ENCODE measurements at regions not wholly inside any gene's neighbourhood (a gene's known extent, or its start where the extent isn't known, plus 50 kb on each side); places are given as distances from the start of the nearest gene placed in this dataset.

DNA sequence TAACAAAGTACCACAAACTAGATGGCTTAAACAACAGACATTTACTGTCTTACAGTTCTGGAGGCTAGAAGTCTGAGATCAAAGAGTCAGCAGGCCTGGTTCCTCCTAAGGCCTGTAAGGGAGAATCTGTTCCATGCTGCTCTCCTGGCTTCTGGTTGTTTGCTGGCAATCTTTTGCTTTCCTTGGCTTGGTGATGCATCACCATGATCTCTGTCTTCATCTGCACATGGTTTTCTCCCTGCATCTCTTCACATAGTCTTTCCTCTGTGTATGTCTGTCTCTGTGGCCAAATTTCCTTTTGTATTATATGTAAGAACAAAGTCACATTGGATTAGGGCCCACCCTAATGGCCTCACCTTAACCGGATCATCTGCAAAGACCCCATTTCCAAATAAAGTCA is 168.5 kb downstream of the CAPZA3 start:
- H3K4me3 ChIP-seq: no peak overlapping the region
- no peaks in the 10 kb centered on the region for H3K27me3 ChIP-seq
- no peaks in the 10 kb centered on the region for H3K36me3 ChIP-seq
- no peak overlapping the region for H3K27ac ChIP-seq
- H3K9me3 ChIP-seq: peaks cover 0 to 1% of the 10 kb centered on the region in 2 donors
- no peak for TF ChIP-seq CTCF (IDR thresholded peaks at IDR 0.05)
- H3K4me1 ChIP-seq: no peaks in the 10 kb centered on the region
- DNase-seq: no peak
- no peak for ATAC-seq
- intact Hi-C loops (cut with DNase I): no loop called here

- DNase-seq: no peak
- Histone ChIP-seq H3K27ac (peak overlapping the region in 1 of 2 donors; percentile 4), H3K4me3 (no peak overlapping the region), H3K9me3 (peaks cover 0 to 5% of the 10 kb centered on the region in 2 donors), H3K36me3 (no peaks in the 10 kb centered on the region), H3K27me3 (no peaks in the 10 kb centered on the region), H3K4me1 (no peaks in the 10 kb centered on the region)
- intact Hi-C loops (cut with DNase I): no loop called here
- no peak for TF ChIP-seq CTCF (IDR thresholded peaks at IDR 0.05)
- ATAC-seq: peak; percentile 25
Measured at GRCh38 chr12:18907127-18907526, 169.2 kb downstream of the CAPZA3 start.

DNA sequence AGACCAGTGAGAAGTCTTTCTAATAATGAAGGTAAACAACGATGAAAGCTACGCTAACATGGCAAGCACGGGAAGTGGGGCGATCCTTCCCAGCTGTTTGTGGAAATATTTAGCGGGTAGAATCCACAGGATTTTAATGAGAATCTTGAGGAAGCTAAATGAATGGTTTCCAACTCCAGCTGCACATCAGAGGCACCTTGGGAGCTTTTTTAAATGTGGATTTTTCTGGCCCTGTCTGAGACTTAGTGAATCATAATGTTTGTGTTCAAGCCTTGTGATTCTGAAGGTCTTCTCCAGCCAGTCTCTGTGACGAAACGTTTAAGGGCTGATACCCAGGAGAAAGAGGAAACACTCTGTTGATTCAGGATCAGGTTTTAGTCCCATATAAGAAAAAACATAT is 169.8 kb downstream of the CAPZA3 start:
- no peak overlapping the region for H3K27ac ChIP-seq
- peaks cover 0 to 9% of the 10 kb centered on the region in 2 donors for H3K9me3 ChIP-seq
- no peaks in the 10 kb centered on the region for H3K4me1 ChIP-seq
- H3K36me3 ChIP-seq: no peaks in the 10 kb centered on the region
- ATAC-seq (peak; percentile 37), DNase-seq (no peak)
- H3K4me3 ChIP-seq: no peak overlapping the region
- intact Hi-C loops (cut with DNase I): no loop called here
- no peak for TF ChIP-seq CTCF (IDR thresholded peaks at IDR 0.05)
- no peaks in the 10 kb centered on the region for H3K27me3 ChIP-seq

DNA sequence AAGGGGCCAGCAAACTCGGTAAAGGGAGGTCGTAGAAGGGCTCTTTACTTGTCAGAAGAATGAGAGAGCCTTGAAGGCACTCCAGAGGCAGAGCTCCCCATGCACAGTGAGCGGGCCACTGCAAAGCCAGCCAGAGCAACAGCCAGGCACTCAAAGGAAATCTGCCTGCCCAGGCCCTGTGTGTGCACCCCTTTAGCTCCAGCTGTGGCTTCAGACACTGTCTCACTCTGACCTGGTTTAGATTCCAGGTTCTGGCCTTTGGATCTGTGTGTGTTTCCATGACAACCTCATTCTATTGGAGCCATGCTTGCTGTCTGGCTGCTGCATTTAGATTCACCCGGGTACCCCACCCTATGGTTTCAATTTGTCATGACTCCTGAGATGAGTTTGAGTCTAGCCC is 170.3 kb downstream of the CAPZA3 start:
- no peaks in the 10 kb centered on the region for H3K4me1 ChIP-seq
- intact Hi-C loops (cut with DNase I): no loop called here
- no peaks in the 10 kb centered on the region for H3K36me3 ChIP-seq
- no peaks in the 10 kb centered on the region for H3K27me3 ChIP-seq
- TF ChIP-seq CTCF (IDR thresholded peaks at IDR 0.05): no peak
- DNase-seq (no peak), ATAC-seq (peak; percentile 22)
- H3K9me3 ChIP-seq: peaks cover 0 to 9% of the 10 kb centered on the region in 2 donors
- no peak overlapping the region for H3K4me3 ChIP-seq
- no peak overlapping the region for H3K27ac ChIP-seq

- no peak for DNase-seq
- ATAC-seq: no peak
- TF ChIP-seq CTCF (IDR thresholded peaks at IDR 0.05): no peak
- intact Hi-C loops (cut with DNase I): no loop called here
- Histone ChIP-seq H3K4me1 (no peaks in the 10 kb centered on the region), H3K27ac (no peak overlapping the region), H3K9me3 (no peaks in the 10 kb centered on the region), H3K4me3 (no peak overlapping the region), H3K36me3 (no peaks in the 10 kb centered on the region), H3K27me3 (no peaks in the 10 kb centered on the region)
Measured at GRCh38 chr12:18919871-18920511, 182.1 kb downstream of the CAPZA3 start.
